ENCODE measurements at regions not wholly inside any gene's neighbourhood (a gene's known extent, or its start where the extent isn't known, plus 50 kb on each side); places are given as distances from the start of the nearest gene placed in this dataset.

DNA sequence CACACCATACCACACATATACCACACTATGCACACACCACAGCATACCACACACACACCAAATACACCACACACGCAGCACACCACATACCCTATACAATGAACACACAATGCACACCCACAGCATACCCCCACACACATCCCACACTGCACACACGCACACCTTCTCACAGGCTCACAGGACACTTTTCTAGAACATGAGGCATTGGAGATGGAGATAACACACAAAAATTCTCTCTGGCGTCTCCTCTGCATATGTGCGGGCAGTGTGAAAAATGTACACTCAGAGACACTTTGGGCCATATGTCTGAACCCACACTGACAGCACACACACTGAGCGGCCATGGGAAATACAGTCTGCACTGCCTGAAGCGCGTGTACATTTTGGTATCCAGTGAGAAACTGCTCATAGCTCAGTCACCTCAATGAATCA is 278.1 kb downstream of the GADD45G start:
- DNase-seq (ENCODE audit: low read depth), result no peak

DNA sequence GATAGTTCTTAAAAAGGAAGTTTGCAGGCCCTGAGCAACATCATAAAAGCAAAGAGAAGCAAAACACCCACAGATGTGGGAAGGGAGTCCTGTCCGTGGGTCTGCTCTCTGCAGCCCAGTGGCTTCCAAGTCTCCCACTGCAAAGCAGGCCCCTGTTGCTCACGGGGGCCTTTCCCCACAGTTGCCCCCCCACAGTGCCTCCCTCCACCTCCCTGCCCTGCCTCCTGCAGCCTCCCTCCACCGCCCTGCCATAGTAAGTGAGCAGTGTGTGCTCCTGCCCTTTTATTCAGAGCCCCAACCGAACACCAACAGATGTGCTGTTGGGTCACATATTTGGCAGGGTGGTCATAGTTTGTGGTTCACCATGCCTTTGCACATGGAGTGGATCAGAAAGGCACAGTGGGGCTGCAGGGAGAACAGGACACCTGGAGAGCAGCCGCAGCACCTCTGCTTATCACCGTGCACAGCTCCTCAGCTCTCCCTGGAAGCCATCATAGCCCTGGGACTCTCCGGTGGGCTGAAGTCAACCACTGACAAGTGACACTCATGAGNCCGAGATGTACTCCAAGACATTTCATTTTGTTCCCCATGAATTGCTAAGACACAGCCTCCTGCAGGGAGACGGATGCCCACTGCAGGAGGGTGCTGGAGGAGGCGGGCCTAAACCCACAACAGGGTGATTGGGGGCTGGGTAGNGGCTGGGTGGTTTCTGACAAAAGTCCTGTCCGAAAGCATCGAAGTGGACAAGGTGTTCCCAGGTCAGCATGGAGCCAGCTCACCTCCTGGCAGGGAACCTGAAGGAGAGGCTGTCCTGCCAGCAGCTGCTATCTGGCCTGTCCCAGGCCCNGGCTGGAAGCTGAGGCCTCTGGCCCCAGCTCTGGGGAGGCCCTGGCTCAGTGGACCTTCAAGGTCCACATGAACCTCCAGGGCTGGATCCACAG is 278.9 kb downstream of the GADD45G start:
- DNase-seq (ENCODE audit: low read depth), result no peak

DNA sequence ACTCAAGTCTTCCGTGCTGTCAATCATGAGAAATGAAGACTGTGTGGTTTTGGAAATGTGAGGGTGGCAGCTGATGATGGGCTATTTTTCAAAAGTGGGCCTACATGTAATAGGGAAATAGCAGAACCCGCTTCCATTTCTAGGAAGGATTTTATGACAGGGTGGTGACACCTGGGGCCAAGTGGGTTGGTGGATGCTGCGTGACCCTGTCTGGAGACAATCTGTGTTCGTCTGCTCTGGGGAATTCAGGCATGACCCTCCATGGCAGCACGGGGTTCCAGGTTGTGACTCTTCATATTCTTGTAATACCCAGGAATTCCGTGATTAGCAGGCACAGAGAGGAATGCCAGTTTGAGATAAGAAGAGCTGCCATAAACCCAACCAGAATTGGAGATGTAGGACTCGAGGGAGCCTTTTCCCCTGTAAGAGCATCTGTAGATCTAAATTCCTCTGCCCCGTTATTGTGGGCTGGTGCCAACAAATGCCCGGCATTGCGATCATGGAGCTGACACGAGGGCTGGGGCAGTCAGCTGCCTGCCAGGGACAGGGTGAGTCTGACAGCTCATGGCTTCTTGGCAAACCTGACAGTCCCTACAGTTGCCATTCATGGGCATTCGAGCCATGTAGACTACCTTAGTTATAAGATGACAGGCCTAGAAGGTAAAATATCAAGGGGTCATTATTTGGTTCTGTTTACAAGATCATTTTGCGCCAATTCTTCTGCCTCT is 279.7 kb downstream of the GADD45G start:
- DNase-seq (ENCODE audit: low read depth), result no peak

DNA sequence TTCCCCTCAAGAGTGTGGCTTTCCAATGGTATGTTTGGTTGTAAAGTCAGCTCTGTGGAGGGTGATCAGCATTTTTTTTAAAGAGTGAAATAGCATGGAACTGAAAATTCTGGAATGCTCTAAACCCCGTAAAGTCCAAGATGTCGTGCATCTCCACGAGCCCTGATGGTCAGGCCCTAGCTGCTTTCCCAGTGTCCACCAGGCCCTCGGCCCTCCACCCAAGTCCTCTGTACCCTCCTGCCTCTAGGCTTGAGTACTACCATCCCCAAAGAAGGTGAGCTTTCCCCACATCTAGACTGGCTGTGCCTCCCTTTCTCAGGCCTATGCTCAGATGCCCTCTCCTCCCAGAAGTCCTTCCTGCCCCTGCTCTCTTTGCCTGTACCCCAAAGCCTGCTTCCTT is 280.3 kb downstream of the GADD45G start:
- DNase-seq (ENCODE audit: low read depth), result no peak

- DNase-seq (ENCODE audit: low read depth), result no peak
Measured at GRCh38 chr9:89886281-89886700, 281.5 kb downstream of the GADD45G start.

DNA sequence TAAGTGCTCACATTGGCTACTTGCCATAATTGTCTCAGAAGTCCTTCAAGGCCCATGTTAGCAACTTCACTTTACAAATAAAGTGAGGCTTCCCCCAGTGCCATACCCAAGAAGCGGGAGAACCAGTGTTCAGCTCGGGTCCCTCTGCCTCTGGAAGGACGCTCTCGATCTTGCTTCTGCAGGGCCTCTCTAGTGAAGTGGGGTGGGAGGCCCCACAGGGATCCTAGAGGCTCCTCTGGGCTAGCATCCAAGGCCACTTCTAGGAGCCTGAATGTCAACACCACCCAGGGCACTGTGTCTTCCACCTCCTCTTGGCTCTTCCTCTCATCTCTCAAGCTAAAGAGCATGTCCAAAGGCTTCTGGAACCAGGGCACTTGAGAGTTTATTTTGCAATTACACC is 282.5 kb downstream of the GADD45G start:
- DNase-seq (ENCODE audit: low read depth), result no peak

GRCh38 chr9:89888233-89888632 is 283.4 kb downstream of the GADD45G start:
- no peak for DNase-seq (ENCODE audit: low read depth)

GRCh38 chr9:89888677-89889076 is 283.9 kb downstream of the GADD45G start:
- DNase-seq (ENCODE audit: low read depth), result no peak

- DNase-seq (ENCODE audit: low read depth), result no peak
Measured at GRCh38 chr9:89889865-89890264, 285.1 kb downstream of the GADD45G start.

- DNase-seq (ENCODE audit: low read depth), result no peak
Measured at GRCh38 chr9:89890326-89890980, 285.6 kb downstream of the GADD45G start.

- DNase-seq (ENCODE audit: low read depth), result no peak
Measured at GRCh38 chr9:89891221-89891590, 286.4 kb downstream of the GADD45G start.

- no peak for DNase-seq (ENCODE audit: low read depth)
Measured at GRCh38 chr9:89891591-89892304, 286.9 kb downstream of the GADD45G start.

GRCh38 chr9:89892920-89893319 is 288.1 kb downstream of the GADD45G start:
- no peak for DNase-seq (ENCODE audit: low read depth)

DNA sequence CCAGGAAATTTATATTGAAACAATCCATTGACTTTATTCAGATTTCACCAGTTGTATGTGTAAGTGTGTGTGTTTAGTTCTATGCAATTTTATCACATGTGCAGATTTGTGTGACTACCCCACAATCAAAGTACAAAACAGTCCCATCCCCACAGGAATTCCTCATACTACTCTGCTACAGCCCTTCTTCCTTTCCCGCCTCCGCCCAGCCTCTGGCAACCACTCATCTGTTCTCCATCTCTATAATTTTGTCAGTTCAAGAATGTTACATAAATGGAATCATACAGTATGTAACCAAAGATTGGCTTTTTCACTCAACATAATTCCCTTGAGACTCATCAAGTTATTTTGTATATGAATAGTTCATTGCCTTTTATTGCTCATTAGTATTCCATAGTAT is 289.1 kb downstream of the GADD45G start:
- no peak for DNase-seq (ENCODE audit: low read depth)

- no peak for DNase-seq (ENCODE audit: low read depth)
Measured at GRCh38 chr9:89896806-89897340, 292.1 kb downstream of the GADD45G start.

DNA sequence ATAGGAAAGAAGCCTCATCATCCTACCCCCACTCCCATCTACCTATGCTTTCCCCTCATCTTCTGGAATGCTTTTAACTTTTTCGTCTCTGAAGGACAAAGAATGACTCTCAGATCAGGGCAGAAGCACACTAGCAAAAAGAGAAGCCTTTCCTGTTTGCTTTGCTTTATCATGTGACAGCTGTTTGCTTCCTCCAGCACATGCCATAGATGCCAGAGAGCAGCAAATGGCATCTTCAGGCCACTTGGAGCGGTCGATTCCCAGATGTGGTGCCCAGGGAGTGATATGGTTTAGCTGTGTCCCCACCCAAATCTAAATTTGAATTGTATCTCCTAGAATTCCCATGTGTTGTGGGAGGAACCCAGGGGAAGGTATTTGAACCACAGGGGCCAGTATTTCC is 294.8 kb downstream of the GADD45G start:
- no peak for DNase-seq (ENCODE audit: low read depth)

DNA sequence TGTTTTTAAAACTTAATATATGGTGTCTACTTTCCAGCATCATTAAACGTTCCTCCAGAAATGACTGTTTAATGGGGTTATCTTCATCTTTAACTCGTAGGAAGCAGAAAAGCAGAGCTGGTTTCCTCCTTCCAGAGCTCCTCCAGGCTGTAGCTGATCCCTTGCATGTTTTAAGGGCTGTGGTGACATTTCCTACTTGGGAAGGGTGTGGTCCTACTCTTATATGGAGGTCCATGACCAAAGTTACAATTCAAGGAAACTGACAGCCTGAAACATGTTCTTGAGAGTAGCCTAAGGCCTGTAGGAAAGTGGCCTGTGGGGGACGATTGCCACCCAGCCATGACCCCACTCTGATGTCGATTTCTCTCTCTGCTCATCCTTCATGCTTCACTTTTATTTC is 297.1 kb downstream of the GADD45G start:
- no peak for DNase-seq (ENCODE audit: low read depth)

DNA sequence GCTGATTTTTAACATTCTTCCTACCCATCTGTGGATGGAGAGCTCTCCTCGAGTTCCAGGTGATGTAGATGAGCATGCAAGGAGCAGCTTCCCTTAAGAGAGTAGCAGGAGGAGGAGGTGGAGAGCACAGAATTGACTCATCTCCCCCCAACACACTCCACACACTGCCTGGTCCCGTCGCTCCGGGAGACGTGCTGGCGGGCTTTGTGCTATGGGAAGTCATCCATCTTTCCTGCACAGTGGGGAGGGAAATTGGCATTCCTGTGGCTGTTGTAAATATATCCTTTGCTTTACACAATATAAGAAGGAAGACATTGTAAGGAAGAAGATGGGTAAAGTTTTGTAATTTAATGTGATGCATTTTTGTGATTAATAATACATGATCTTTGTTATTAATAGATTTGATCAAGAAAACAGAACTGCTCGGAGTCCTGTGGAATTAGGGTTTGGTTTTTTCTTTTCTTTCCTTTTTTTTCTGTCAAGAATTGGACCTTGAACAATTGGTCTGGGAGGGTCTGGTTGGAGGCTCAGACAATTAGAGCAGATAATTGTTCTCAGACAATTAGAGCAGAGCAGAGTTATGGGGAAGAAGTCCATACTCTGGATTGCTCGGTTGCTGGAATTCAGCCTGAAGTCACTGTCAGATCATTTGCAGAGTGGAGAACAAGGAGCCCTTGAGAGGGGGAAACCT is 297.8 kb downstream of the GADD45G start:
- DNase-seq (ENCODE audit: low read depth), result no peak

DNA sequence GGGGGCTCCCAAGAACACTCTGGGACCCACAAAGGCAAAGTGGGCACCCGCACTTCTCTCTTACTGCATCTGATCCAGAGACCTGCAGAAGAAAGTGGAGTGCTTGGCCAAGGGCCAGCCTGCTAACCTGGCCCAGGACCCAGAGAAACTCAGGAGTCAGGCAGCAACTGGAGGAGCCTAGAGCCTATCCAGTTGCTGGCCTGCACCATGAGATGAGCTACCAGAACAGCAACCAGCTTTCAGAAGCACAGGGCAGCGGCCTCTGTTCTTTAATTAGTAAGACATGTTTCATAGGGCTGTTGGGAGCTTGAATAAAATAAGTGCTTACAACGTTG is 298.3 kb downstream of the GADD45G start:
- no peak for DNase-seq (ENCODE audit: low read depth)

DNA sequence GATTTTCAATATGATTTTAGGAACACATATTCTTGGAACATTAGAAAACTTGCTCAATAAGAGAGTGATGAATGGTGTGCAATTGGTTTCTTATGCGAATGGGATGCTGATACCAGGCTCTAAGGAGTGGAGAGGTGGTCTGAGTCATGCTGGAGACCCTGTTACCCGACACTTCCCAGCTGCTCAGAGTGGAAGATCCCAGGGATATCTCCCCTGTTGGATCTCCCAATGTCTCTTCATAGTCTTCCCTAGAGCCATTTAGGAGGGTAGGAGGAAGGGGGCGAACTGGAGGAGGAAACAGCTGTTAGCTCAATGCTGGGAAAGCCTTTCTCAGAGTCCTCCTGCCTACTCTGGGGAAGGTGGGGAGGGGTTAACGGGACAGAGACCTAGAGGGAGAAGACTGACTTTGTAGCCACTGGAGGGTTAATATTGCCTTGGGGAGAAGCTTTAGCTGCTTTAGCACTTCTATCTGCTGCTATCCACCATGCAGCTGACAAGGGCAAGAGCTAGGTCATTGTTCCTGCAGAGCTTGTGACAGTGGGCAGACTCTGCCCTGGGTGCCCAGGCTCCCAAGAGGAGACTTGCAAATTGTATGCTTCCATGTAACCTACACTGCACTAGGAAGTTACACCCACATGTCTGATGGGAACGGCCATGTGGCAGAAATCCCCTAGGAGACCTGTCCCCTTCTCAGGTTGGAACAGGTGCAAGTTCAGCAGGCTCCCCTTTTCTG is 301.0 kb downstream of the GADD45G start:
- DNase-seq (ENCODE audit: low read depth), result no peak

All from stimulated activated CD8-positive, alpha-beta memory T cell treated with anti-CD3 and anti-CD28 coated beads, Interleukin-15, amount 100 ng/mL, for 1 hour (primary cell).